Esophagus mucosa (tissue), 1 donor: ENCODE measurements at regions not wholly inside any gene's neighbourhood (a gene's known extent, or its start where the extent isn't known, plus 50 kb on each side); places are given as distances from the start of the nearest gene placed in this dataset.

Experiments
- ATAC-seq: fragments of 200-7000 bp; cut with Tn5 transposase; one replicate; pipeline ENCODE4 v1.9.1; 2020
- donor health status: DM: yes; HTN: yes; CAD: no.

GRCh38 chr2:8540552-8541055 is 141.3 kb upstream of the ID2 start:
- no peak for ATAC-seq

- ATAC-seq = no peak
These were observed 140.6 kb upstream of the ID2 start for GRCh38 chr2:8541223-8541622.

- no peak for ATAC-seq
These were observed 140.2 kb upstream of the ID2 start for GRCh38 chr2:8541636-8542035.

- no peak for ATAC-seq
These were observed 139.3 kb upstream of the ID2 start for GRCh38 chr2:8542381-8543059.

GRCh38 chr2:8543060-8543382 is 138.8 kb upstream of the ID2 start:
- ATAC-seq = no peak

- ATAC-seq = peak; percentile 4
These were observed 138.3 kb upstream of the ID2 start for GRCh38 chr2:8543383-8544170.

GRCh38 chr2:8544171-8544785 is 137.6 kb upstream of the ID2 start:
- no peak for ATAC-seq

GRCh38 chr2:8544786-8545694 is 136.8 kb upstream of the ID2 start:
- peak; percentile 72 for ATAC-seq

- ATAC-seq = no peak
These were observed 135.9 kb upstream of the ID2 start for GRCh38 chr2:8545695-8546611.

- ATAC-seq = no peak
These were observed 135.1 kb upstream of the ID2 start for GRCh38 chr2:8546612-8547283.

- ATAC-seq = no peak
These were observed 134.4 kb upstream of the ID2 start for GRCh38 chr2:8547284-8548064.

- no peak for ATAC-seq
These were observed 133.7 kb upstream of the ID2 start for GRCh38 chr2:8548065-8548618.

- no peak for ATAC-seq
These were observed 133.2 kb upstream of the ID2 start for GRCh38 chr2:8548619-8549150.

GRCh38 chr2:8549273-8549922 is 132.5 kb upstream of the ID2 start:
- no peak for ATAC-seq

GRCh38 chr2:8549942-8550341 is 131.9 kb upstream of the ID2 start:
- no peak for ATAC-seq

GRCh38 chr2:8550481-8550880 is 131.4 kb upstream of the ID2 start:
- no peak for ATAC-seq

- ATAC-seq = no peak
These were observed 130.8 kb upstream of the ID2 start for GRCh38 chr2:8550937-8551621.

GRCh38 chr2:8551622-8552074 is 130.2 kb upstream of the ID2 start:
- no peak for ATAC-seq
